Gastroesophageal sphincter (tissue), 4 donors: ENCODE measurements at regions not wholly inside any gene's neighbourhood (a gene's known extent, or its start where the extent isn't known, plus 50 kb on each side); places are given as distances from the start of the nearest gene placed in this dataset.
"Not testable (repeated sequence)": the region's sequence is repeated elsewhere in the genome, so short reads cannot be mapped to it uniquely, and the experiment has no call there.

Experiments
- ATAC-seq: fragments of 150-250 bp; one replicate; pipeline ENCODE4 v1.9.1; 2016; ENCODE audit warnings: mild to moderate bottlenecking, moderate library complexity
- H3K27ac ChIP-seq, 4 donors: fragments of 200-600 bp; sonication (generic) in 3 of 4; 1 replicate in 3 of 4; 2 replicates in 1 of 4; pipeline ENCODE4 v1.5.1; 2016 to 2019
- H3K27me3 ChIP-seq: fragments of 200-600 bp; sonication (generic); one replicate; pipeline ENCODE4 v1.5.1; 2019
- H3K36me3 ChIP-seq, 2 donors: fragments of 200-600 bp; sonication (generic); one replicate each; pipeline ENCODE4 v1.5.1; 2019; ENCODE audit warnings: control low read depth in 1 of 2
- H3K4me1 ChIP-seq, 3 donors: fragments of 200-600 bp; sonication (generic); 1 replicate in 2 of 3; 2 replicates in 1 of 3; pipeline ENCODE4 v1.5.1; 2016 to 2019; ENCODE audit warnings: control low read depth in 2 of 3
- H3K4me3 ChIP-seq, 2 donors: fragments of 200-600 bp; sonication (generic); one replicate each; pipeline ENCODE4 v1.5.1; 2019; ENCODE audit warnings: mild to moderate bottlenecking in 1 of 2, moderate library complexity in 1 of 2
- H3K9me3 ChIP-seq, 3 donors: fragments of 200-600 bp; sonication (generic); one replicate each; pipeline ENCODE4 v1.5.1; 2017 to 2019; ENCODE audit warnings: control low read depth in 2 of 3
- CTCF ChIP-seq, 4 experiments: fragments of 200-600 bp in 2 of 4; fragments of 450-650 bp in 2 of 4; sonication (generic) in 1 of 4; IDR thresholded peaks; one replicate each; pipeline ENCODE4 v1.5.1; 2017 to 2019; ENCODE audit warnings: antibody characterized with exemption in 4 of 4, mild to moderate bottlenecking in 2 of 4, moderate library complexity in 2 of 4
- EP300 ChIP-seq: sonication (generic); formaldehyde crosslinking; IDR thresholded peaks from one replicate; pipeline ENCODE4 v1.6.1; 2017; ENCODE audit warnings: antibody characterized with exemption, mild to moderate bottlenecking
- POLR2A ChIP-seq, 2 donors: fragments of 450-650 bp; IDR thresholded peaks; one replicate each; pipeline ENCODE4 v1.6.1; 2017; ENCODE audit warnings: antibody characterized with exemption in 2 of 2, mild to moderate bottlenecking in 2 of 2, moderate library complexity in 1 of 2
- POLR2AphosphoS5 ChIP-seq: sonication (generic); formaldehyde crosslinking; IDR thresholded peaks from one replicate; pipeline ENCODE4 v1.6.1; 2017; ENCODE audit warnings: antibody characterized with exemption
- WGBS, 2 donors: methylation state at CpG; one replicate each; pipeline ENCODE4 v1.1.5; 2018; ENCODE audit warnings: low coverage in 1 of 2; 5-methylcytosine and 5-hydroxymethylcytosine counted together

- TF ChIP-seq POLR2A (IDR thresholded peaks at IDR 0.05) (no peak), EP300 (no peak), POLR2AphosphoS5 (no peak)
Measured at GRCh38 chr5:23440703-23441102, 66.7 kb upstream of the PRDM9 start.

GRCh38 chr5:23437011-23437410, 70.4 kb upstream of the PRDM9 start:
- TF ChIP-seq EP300 (no peak), POLR2AphosphoS5 (no peak), POLR2A (IDR thresholded peaks at IDR 0.05) (no peak), CTCF (IDR thresholded peaks at IDR 0.05) (no peak)
- H3K9me3 ChIP-seq, result no peaks in the 10 kb centered on the region
- no peaks in the 10 kb centered on the region for H3K27me3 ChIP-seq
- H3K27ac ChIP-seq, result no peak overlapping the region
- ATAC-seq, result no peak
- no peaks in the 10 kb centered on the region for H3K4me1 ChIP-seq
- no peaks in the 10 kb centered on the region for H3K36me3 ChIP-seq
- no peak overlapping the region for H3K4me3 ChIP-seq

More at GRCh38 chr5:23440703-23441102, 66.7 kb upstream of the PRDM9 start:
- Histone ChIP-seq H3K27me3 (no peaks in the 10 kb centered on the region), H3K4me3 (no peak overlapping the region), H3K4me1 (no peaks in the 10 kb centered on the region), H3K27ac (no peak overlapping the region), H3K9me3 (no peaks in the 10 kb centered on the region), H3K36me3 (no peaks in the 10 kb centered on the region)
- ATAC-seq, result no peak
- WGBS, 2 donors, result 80 to 90% methylated on average over 1 of the region's 1 CpG

- WGBS, 2 donors, result 91 to 92% methylated on average over 8 of the region's 8 CpGs
- Histone ChIP-seq H3K27me3 (no peaks in the 10 kb centered on the region), H3K9me3 (no peaks in the 10 kb centered on the region)
Measured at GRCh38 chr5:23433534-23434315, 73.7 kb upstream of the PRDM9 start.

GRCh38 chr5:23428705-23429104, 78.7 kb upstream of the PRDM9 start:
- Histone ChIP-seq H3K4me3 (no peak overlapping the region), H3K27ac (no peak overlapping the region), H3K9me3 (no peaks in the 10 kb centered on the region), H3K36me3 (no peaks in the 10 kb centered on the region), H3K27me3 (no peaks in the 10 kb centered on the region), H3K4me1 (no peaks in the 10 kb centered on the region)
- no peak for TF ChIP-seq POLR2AphosphoS5
- TF ChIP-seq CTCF (IDR thresholded peaks at IDR 0.05), result no peak
- no peak for TF ChIP-seq EP300
- TF ChIP-seq POLR2A (IDR thresholded peaks at IDR 0.05), result no peak
- 75 to 92% methylated on average over 1 of the region's 1 CpG for WGBS, 2 donors
- ATAC-seq, result no peak

More at GRCh38 chr5:23433534-23434315, 73.7 kb upstream of the PRDM9 start:
- H3K36me3 ChIP-seq, result no peaks in the 10 kb centered on the region
- no peaks in the 10 kb centered on the region for H3K4me1 ChIP-seq
- ATAC-seq, result no peak
- no peak overlapping the region for H3K4me3 ChIP-seq
- TF ChIP-seq CTCF (IDR thresholded peaks at IDR 0.05), result no peak
- no peak for TF ChIP-seq EP300
- no peak overlapping the region for H3K27ac ChIP-seq

- not testable (repeated sequence) for H3K9me3 ChIP-seq, H3K36me3 ChIP-seq, H3K27me3 ChIP-seq, ATAC-seq, H3K27ac ChIP-seq, H3K4me1 ChIP-seq, H3K4me3 ChIP-seq
- 94 to 95% methylated on average over 2 to 3 of the region's 3 CpGs for WGBS, 2 donors
Measured at GRCh38 chr5:23420214-23420613, 87.2 kb upstream of the PRDM9 start.

- no peak for ATAC-seq
- 56 to 80% methylated on average over 1 of the region's 1 CpG for WGBS, 2 donors
- Histone ChIP-seq H3K36me3 (no peaks in the 10 kb centered on the region), H3K9me3 (no peaks in the 10 kb centered on the region), H3K27ac (no peak overlapping the region), H3K4me3 (no peak overlapping the region), H3K27me3 (no peaks in the 10 kb centered on the region), H3K4me1 (no peaks in the 10 kb centered on the region)
- TF ChIP-seq POLR2AphosphoS5, result no peak
- TF ChIP-seq CTCF (IDR thresholded peaks at IDR 0.05), result no peak
- no peak for TF ChIP-seq POLR2A (IDR thresholded peaks at IDR 0.05)
- TF ChIP-seq EP300, result no peak
Measured at GRCh38 chr5:23419115-23419514, 88.3 kb upstream of the PRDM9 start.
